HG02678 (cell line): ENCODE measurements at regions not wholly inside any gene's neighbourhood (a gene's known extent, or its start where the extent isn't known, plus 50 kb on each side); places are given as distances from the start of the nearest gene placed in this dataset.

Source experiments
- ATAC-seq: cut with Tn5 transposase; IDR thresholded peaks from one replicate; pipeline ENCODE4 v1.9.1; 2021; ENCODE audit warnings: mild to moderate bottlenecking, moderate library complexity; ENCODE audit not compliant: unreplicated experiment

- no peak for ATAC-seq
Observed at GRCh38 chr4:67236788-67237187, 308.5 kb downstream of the CENPC start.

- no peak for ATAC-seq
Observed at GRCh38 chr4:67236318-67236717, 309.0 kb downstream of the CENPC start.

GRCh38 chr4:67234296-67234695 is 311.0 kb downstream of the CENPC start:
- ATAC-seq, result no peak

GRCh38 chr4:67229148-67229547 is 316.2 kb downstream of the CENPC start:
- ATAC-seq, result no peak

- no peak for ATAC-seq
Observed at GRCh38 chr4:67220861-67221260, 324.4 kb downstream of the CENPC start.

- no peak for ATAC-seq
Observed at GRCh38 chr4:67218883-67219282, 326.4 kb downstream of the CENPC start.

GRCh38 chr4:67207941-67208441 is 337.3 kb downstream of the CENPC start:
- no peak for ATAC-seq

GRCh38 chr4:67204441-67204840 is 340.9 kb downstream of the CENPC start:
- ATAC-seq, result no peak

- ATAC-seq, result no peak
Observed at GRCh38 chr4:67201334-67201733, 344.0 kb downstream of the CENPC start.

- ATAC-seq, result no peak
Observed at GRCh38 chr4:67198727-67199126, 346.6 kb downstream of the CENPC start.

GRCh38 chr4:67167849-67168248 is 377.5 kb downstream of the CENPC start:
- no peak for ATAC-seq

GRCh38 chr4:67162690-67163089 is 382.6 kb downstream of the CENPC start:
- no peak for ATAC-seq

- no peak for ATAC-seq
Observed at GRCh38 chr4:67161311-67161710, 384.0 kb downstream of the CENPC start.

- no peak for ATAC-seq
Observed at GRCh38 chr4:67160394-67160793, 384.9 kb downstream of the CENPC start.

GRCh38 chr4:67158666-67159065 is 386.6 kb downstream of the CENPC start:
- ATAC-seq, result no peak

GRCh38 chr4:67152976-67153375 is 392.3 kb downstream of the CENPC start:
- no peak for ATAC-seq

- no peak for ATAC-seq
Observed at GRCh38 chr4:67151376-67152343, 393.6 kb downstream of the CENPC start.

GRCh38 chr4:67141586-67141985 is 403.7 kb downstream of the CENPC start:
- ATAC-seq, result no peak

- ATAC-seq, result no peak
Observed at GRCh38 chr4:67134616-67135015, 410.7 kb downstream of the CENPC start.

GRCh38 chr4:67133162-67133561 is 412.1 kb downstream of the CENPC start:
- no peak for ATAC-seq

GRCh38 chr4:67131224-67131623 is 414.1 kb downstream of the CENPC start:
- peak; percentile 89 for ATAC-seq

GRCh38 chr4:67130411-67130810 is 414.9 kb downstream of the CENPC start:
- no peak for ATAC-seq
